NCI-H1436 (cell line): ENCODE measurements at regions not wholly inside any gene's neighbourhood (a gene's known extent, or its start where the extent isn't known, plus 50 kb on each side); places are given as distances from the start of the nearest gene placed in this dataset.
"Not testable (repeated sequence)": the region's sequence is repeated elsewhere in the genome, so short reads cannot be mapped to it uniquely, and the experiment has no call there.

Experiments
- DNase-seq: peaks from one replicate; lab custom pipeline; 2025; lab: John Stamatoyannopoulos, UW

GRCh38 chr4:189507060-189507459, 433.6 kb upstream of the FRG1 start:
- no peak for DNase-seq

- no peak for DNase-seq
Measured at GRCh38 chr4:189510601-189511000, 430.1 kb upstream of the FRG1 start.

DNA sequence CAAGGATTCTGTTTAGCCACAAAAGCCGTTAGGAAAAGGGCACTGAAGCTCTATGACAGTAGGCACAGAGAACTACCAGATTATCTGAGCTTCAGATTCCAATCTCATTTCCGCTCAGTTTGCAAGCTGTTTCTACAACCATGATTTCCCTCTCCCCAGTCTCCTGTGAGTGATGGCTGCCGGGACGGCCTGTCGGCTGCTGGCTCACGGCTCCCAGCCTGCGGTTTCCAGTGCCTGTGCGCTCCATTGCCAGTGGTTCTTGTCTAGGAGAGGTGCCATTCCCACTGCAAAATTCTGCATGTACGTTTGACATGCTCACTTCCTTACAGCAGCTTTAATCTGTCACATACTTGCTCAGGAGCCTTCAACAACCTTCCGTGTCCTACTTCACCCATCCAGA, 429.1 kb upstream of the FRG1 start:
- DNase-seq: no peak

- DNase-seq: no peak
Measured at GRCh38 chr4:189513421-189513820, 427.3 kb upstream of the FRG1 start.

DNA sequence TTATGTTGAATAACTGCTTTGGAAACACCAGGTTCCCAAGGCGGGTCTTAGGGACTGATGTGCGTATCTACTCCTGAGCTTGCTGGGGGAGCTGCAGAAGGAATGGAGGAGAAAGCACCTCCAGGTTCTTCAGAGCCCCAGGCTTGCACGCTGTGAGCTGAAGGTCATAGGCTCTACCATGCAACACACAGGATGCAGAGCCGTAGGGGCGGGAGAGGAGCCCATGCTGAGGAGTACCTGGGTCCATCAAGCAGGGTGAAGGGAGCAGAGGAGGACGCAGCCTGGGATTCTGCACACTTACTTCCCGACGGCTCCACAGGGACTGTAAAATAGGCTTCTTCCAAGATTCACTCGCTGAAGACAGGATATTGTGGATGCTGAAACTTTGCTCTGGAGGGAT, 426.5 kb upstream of the FRG1 start:
- no peak for DNase-seq

DNA sequence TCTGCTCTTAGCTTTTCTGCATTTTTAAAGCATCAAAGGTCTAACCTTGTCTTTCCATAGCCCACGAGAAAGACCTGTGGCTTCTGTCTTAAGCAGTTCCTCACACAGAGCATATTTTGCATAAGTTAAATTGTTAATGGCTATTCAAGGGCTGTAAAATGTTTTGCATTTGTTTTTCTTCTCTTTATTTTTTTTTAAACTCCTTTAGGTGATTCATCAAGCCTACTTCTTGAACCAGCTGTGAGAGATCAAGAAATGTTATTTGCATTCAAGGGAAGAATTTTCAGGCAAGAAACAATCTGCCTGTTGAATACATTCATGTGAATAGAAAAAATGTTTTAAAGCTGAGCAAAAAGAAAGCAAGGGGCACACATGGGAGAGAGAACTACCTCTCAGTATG, 423.8 kb upstream of the FRG1 start:
- DNase-seq: no peak

GRCh38 chr4:189519186-189519585, 421.5 kb upstream of the FRG1 start:
- no peak for DNase-seq

DNA sequence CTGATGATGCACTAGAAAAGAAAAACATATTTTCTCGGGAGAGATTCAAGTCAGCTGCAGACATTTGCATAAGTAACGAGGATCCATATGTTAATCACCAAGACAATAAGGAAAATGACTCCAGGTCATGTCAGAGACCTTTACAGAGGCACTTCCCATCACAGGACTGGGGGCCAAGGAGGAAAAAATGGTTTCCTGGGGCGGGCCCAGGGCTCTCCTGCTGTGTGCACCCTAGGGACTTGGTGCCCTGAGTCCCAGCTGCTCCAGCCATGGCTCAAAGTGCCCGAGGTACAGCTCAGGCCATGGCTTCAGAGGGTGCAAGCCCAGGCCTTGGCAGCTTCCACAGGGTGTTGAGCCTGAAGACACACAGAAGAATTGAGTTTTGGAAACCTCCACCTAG, 415.4 kb upstream of the FRG1 start:
- no peak for DNase-seq

GRCh38 chr4:189530848-189531247, 409.8 kb upstream of the FRG1 start:
- DNase-seq: no peak

- no peak for DNase-seq
Measured at GRCh38 chr4:189533603-189534002, 407.1 kb upstream of the FRG1 start.

DNA sequence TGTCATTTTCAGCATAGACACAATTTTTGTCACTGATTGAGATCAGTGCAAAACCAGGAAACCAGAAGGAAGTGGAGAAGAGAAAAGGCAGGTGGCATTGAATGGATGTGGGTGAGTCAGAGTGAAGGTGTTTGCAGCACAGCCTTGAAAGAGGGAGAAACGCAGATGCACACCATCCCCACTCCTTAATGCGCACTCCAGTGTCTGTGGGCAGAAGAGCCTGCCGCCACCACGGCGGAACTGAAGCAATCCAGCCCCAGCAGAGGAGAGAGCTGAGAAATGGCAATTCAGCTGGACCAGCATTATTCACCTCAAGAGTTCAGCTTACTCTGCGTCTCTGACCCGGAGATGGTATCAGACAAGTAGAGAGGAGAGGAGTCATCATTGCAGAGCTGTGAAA, 393.1 kb upstream of the FRG1 start:
- DNase-seq: no peak

DNA sequence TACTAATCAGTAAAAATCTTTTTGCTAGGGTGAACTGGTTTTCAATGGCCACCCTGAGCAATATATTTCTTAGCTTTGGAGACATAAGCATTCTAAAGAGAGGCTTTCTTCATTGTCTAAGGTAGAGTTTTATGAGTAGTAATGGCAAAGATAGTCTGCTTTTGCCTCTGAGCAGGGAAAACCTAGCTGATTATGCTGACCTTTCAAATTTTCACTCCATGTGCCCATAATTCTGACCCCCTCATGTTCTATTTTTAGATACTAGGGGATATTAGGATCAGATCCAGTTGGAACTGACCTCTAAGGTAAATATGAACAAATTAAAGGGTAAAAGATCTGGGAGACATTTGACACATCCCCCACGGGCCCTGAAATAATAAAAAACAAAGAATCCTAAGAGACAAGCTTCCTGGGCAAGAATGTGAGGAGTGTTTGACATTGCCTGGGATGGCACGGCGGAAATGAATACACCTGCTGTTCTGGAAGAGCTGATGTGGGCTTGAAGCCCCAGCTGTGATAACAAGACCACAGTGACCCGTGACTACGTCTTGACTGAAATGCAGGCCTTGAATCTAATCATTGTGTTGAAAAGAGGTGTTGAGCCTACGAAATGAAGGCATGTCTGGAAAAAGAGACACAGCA, 392.1 kb upstream of the FRG1 start:
- no peak for DNase-seq

GRCh38 chr4:189551931-189552670, 388.6 kb upstream of the FRG1 start:
- not testable (repeated sequence) for DNase-seq

- not testable (repeated sequence) for DNase-seq
Measured at GRCh38 chr4:189560605-189561004, 380.1 kb upstream of the FRG1 start.

GRCh38 chr4:189563751-189564150, 376.9 kb upstream of the FRG1 start:
- not testable (repeated sequence) for DNase-seq

GRCh38 chr4:189566271-189566670, 374.4 kb upstream of the FRG1 start:
- not testable (repeated sequence) for DNase-seq

DNA sequence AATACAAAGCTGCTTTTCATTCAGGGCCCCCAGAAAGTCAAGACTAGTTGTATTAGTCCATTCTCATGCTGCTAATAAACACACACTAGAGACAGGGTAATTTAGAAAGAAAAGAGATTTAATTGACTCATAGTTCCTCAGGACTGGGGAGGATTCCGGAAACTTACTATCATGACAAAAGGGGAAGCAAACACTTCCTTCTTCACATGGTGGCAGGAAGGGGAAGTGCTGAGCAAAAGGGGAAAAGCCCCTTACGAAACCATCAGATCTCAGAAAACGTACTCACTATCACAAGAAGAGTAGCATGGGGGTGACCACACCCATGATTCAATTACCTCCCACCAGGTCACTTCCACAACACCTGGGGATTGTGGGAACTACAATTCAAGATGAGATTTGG, 373.8 kb upstream of the FRG1 start:
- not testable (repeated sequence) for DNase-seq

GRCh38 chr4:189579645-189580044, 361.0 kb upstream of the FRG1 start:
- DNase-seq: not testable (repeated sequence)

- not testable (repeated sequence) for DNase-seq
Measured at GRCh38 chr4:189586908-189587632, 353.6 kb upstream of the FRG1 start.

DNA sequence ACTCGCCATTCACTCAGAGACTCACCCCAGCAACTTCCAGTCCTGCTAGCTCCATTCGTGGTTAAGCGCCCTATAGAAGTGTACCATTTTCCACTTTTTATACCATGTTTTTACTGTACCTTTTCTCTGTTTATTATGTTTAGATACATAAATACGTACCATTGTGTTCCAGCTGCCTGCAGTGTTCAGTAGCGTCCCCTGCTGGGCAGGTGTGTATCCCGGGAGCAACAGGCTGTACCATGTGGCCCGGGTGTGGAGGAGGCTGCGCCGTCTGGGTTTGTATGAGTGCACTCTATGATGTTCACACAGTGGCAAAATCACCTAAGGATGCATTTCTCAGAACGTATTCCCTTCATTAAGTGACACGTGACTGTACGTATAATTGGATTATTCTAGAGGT, 351.5 kb upstream of the FRG1 start:
- not testable (repeated sequence) for DNase-seq

GRCh38 chr4:189592890-189593289, 347.8 kb upstream of the FRG1 start:
- DNase-seq: no peak

- DNase-seq: no peak
Measured at GRCh38 chr4:189597341-189597740, 343.3 kb upstream of the FRG1 start.

GRCh38 chr4:189600264-189600663, 340.4 kb upstream of the FRG1 start:
- no peak for DNase-seq
